Esophagus squamous epithelium (tissue), 4 donors: ENCODE measurements at regions not wholly inside any gene's neighbourhood (a gene's known extent, or its start where the extent isn't known, plus 50 kb on each side); places are given as distances from the start of the nearest gene placed in this dataset.

Source experiments
- POLR2A ChIP-seq, 4 donors: fragments of 450-650 bp; IDR thresholded peaks; one replicate each; pipeline ENCODE4 v1.6.1; 2017; ENCODE audit warnings: antibody characterized with exemption in 4 of 4, mild to moderate bottlenecking in 4 of 4, moderate library complexity in 3 of 4
- TF ChIP-seq, protein P1 (sequence below), 6 experiments: fragments of 450-650 bp in 4 of 6; fragments of 200-600 bp in 2 of 6; sonication (generic) in 2 of 6; IDR thresholded peaks; one replicate each; pipeline ENCODE4 v1.5.1; 2016 to 2019; ENCODE audit warnings: antibody characterized with exemption in 6 of 6, mild to moderate bottlenecking in 4 of 6, moderate library complexity in 4 of 6

- TF ChIP-seq, protein P1, sequence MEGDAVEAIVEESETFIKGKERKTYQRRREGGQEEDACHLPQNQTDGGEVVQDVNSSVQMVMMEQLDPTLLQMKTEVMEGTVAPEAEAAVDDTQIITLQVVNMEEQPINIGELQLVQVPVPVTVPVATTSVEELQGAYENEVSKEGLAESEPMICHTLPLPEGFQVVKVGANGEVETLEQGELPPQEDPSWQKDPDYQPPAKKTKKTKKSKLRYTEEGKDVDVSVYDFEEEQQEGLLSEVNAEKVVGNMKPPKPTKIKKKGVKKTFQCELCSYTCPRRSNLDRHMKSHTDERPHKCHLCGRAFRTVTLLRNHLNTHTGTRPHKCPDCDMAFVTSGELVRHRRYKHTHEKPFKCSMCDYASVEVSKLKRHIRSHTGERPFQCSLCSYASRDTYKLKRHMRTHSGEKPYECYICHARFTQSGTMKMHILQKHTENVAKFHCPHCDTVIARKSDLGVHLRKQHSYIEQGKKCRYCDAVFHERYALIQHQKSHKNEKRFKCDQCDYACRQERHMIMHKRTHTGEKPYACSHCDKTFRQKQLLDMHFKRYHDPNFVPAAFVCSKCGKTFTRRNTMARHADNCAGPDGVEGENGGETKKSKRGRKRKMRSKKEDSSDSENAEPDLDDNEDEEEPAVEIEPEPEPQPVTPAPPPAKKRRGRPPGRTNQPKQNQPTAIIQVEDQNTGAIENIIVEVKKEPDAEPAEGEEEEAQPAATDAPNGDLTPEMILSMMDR (IDR thresholded peaks at IDR 0.05): no peak
- TF ChIP-seq POLR2A (IDR thresholded peaks at IDR 0.05): no peak
Measured at GRCh38 chr7:27392477-27392876, 149.9 kb downstream of the EVX1 start.
